GM18507 (cell line): ENCODE measurements at regions not wholly inside any gene's neighbourhood (a gene's known extent, or its start where the extent isn't known, plus 50 kb on each side); places are given as distances from the start of the nearest gene placed in this dataset.

ENCODE experiments used
- DNase-seq: peaks from one replicate; pipeline ENCODE4 v3.0.0; 2011; ENCODE audit warnings: low read depth; ENCODE audit not compliant: insufficient read length; ENCODE audit errors: extremely low spot score
- FAIRE-seq: peaks from 2 replicates; lab custom pipeline; 2011; peaks lifted over from hg19 to GRCh38; lab: Jason Lieb, UNC

GRCh38 chrX:51954592-51954991, 61.2 kb downstream of the MAGED1 start:
- FAIRE-seq: no peak
- DNase-seq: no peak

GRCh38 chrX:51955200-51955599, 61.8 kb downstream of the MAGED1 start:
- FAIRE-seq: peak; percentile 67
- DNase-seq: no peak

DNA sequence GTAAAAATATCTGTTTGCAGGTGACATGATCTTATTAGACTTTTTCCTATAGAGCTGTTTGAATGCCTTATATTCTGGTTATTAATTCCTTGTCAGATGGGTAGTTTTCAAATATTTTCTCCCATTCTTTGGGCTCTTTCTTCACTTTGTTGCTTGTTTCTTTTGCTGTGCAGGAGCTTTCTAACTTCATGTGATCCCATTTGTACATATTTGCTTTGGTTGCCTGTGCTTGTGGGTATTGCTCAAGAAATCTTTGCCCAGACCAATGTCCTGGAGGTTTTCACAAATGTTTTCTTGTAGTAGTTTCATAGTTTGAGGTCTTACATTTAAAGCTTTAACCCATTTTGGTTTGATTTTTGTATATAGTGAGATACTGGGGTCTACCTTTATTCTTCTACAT, 63.0 kb downstream of the MAGED1 start:
- DNase-seq (no peak), FAIRE-seq (peak; percentile 38)

DNA sequence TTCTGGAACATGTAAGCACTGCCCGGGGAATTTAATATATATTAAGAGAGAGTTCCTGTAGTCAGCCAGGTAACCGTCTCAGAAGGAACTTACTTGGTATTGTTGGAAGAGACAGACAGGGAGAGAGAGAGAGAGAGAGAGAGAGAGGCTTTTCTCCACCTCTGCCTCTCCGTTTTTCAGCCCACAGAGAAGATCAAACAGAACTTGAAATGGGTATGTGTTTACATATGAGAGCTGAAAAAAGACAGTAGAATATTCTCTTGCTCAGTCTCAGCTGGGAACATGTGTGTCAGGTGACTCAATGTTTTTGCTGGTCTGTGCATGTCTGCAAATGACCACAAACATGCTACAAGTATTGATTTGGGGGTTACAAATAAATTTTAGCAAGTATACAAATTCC, 81.9 kb downstream of the MAGED1 start:
- FAIRE-seq (no peak), DNase-seq (no peak)

DNA sequence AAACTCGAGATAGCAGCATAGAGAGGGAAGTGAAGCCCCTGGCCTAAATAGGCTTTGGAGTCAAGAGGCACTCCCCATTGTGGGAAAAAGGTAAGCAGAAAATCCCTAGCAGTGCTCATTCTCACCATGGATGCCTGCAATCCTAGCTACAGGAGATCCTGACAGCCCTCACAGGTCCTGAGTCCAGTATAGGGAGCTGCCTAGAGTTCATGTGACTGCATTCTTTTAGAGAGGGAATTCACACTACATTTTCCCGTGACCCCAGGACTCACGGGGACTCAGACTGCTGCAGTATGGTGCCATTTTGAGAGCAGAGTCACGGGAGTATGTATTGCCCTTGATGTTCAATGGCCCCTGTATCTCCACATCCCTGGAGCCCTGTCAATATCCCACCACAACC, 82.4 kb downstream of the MAGED1 start:
- FAIRE-seq: no peak
- no peak for DNase-seq

- DNase-seq: no peak
- FAIRE-seq: no peak
Measured at GRCh38 chrX:51976503-51976902, 83.1 kb downstream of the MAGED1 start.
